ENCODE measurements at regions not wholly inside any gene's neighbourhood (a gene's known extent, or its start where the extent isn't known, plus 50 kb on each side); places are given as distances from the start of the nearest gene placed in this dataset.
"Not testable (repeated sequence)": the region's sequence is repeated elsewhere in the genome, so short reads cannot be mapped to it uniquely, and the experiment has no call there.

DNA sequence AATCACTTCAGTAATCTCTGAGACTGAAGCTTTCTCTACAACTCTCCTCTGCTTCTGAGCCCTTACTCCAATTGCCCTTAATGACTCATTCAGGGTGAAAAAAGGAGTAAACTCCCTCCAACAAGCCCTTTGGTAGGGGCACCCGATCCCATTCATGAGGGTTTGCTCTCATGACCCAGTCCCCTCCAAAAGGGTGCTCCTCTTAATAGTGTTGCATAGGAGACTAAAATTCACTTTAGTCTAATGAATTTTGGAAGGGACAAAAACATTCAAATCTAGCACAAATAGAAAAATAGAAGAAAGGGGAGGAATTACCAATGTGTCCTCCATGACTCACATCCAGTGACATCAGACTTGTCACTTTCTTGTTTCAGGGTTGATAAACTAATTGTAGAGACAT, 66.2 kb upstream of the CCNY start:
- TF ChIP-seq ZNF530 (CRISPR knock-in tag; IDR thresholded peaks at IDR 0.05; ENCODE audit: low read depth) (no peak), CREB1 (IDR thresholded peaks at IDR 0.05) (peak; percentile 3; the same call in 1 of the 2 replicates), CREB1 (CRISPR knock-in tag; IDR thresholded peaks at IDR 0.05) (no peak), YY1 (IDR thresholded peaks at IDR 0.05; ENCODE audit: insufficient read depth, insufficient replicate concordance, low read depth, low read length) (no peak), ZC3H4 (CRISPR knock-in tag; IDR thresholded peaks at IDR 0.05; ENCODE audit: borderline replicate concordance) (no peak)
- intact Hi-C loops (cut with micrococcal nuclease; ENCODE audit: unreplicated experiment) (no loop called here), in situ Hi-C loops (cut with HindIII; ENCODE audit: extremely low pct_ligation_motif_present, low pct_unique_long_range_greater_than_20kb) (no loop called here)
- ChIA-PET POLR2A (no interaction called here), CTCF (ENCODE audit: low intra/inter-chr PET ratio, low total read pairs) (no interaction called here)
- Histone ChIP-seq H3K9me3 (ENCODE audit: low read length) (no peaks in the 10 kb centered on the region), H2AFZ (ENCODE audit: low read length) (no peak overlapping the region), H3K4me2 (ENCODE audit: low read depth, low read length) (no peak overlapping the region), H3K27me3 (ENCODE audit: control insufficient read depth in 1 of 2, insufficient read depth in 2 of 2, low read length in 2 of 2) (no peaks in the 10 kb centered on the region), H3K27ac (ENCODE audit: extremely low read length, insufficient read depth, low read length) (no peak overlapping the region), H3K4me3 (replicated peaks in 1 of 3; ENCODE audit: insufficient read depth in 1 of 3, low read depth in 2 of 3, low read length in 3 of 3) (no peak overlapping the region), H3K4me1 (ENCODE audit: insufficient read depth, low read length) (peaks cover 42% of the 10 kb centered on the region), H4K20me1 (ENCODE audit: insufficient read depth, low read length) (no peaks in the 10 kb centered on the region), H3K79me2 (ENCODE audit: insufficient read depth, low read length) (no peaks in the 10 kb centered on the region), H3K9ac (ENCODE audit: insufficient read depth, low read depth, low read length) (no peak overlapping the region), H3K36me3 (replicated peaks in 1 of 2; ENCODE audit: control insufficient read depth in 1 of 2, insufficient read depth in 2 of 2, low read length in 2 of 2) (no peaks in the 10 kb centered on the region)
- ATAC-seq (no peak), DNase-seq (ENCODE audit: low spot score) (no peak), FAIRE-seq (no peak)
- BruUV-seq (replicated peaks), result no TSS peak
- 37% methylated on average over 1 of the region's 1 CpG for WGBS (ENCODE audit: low lambda C conversion rate)

DNA sequence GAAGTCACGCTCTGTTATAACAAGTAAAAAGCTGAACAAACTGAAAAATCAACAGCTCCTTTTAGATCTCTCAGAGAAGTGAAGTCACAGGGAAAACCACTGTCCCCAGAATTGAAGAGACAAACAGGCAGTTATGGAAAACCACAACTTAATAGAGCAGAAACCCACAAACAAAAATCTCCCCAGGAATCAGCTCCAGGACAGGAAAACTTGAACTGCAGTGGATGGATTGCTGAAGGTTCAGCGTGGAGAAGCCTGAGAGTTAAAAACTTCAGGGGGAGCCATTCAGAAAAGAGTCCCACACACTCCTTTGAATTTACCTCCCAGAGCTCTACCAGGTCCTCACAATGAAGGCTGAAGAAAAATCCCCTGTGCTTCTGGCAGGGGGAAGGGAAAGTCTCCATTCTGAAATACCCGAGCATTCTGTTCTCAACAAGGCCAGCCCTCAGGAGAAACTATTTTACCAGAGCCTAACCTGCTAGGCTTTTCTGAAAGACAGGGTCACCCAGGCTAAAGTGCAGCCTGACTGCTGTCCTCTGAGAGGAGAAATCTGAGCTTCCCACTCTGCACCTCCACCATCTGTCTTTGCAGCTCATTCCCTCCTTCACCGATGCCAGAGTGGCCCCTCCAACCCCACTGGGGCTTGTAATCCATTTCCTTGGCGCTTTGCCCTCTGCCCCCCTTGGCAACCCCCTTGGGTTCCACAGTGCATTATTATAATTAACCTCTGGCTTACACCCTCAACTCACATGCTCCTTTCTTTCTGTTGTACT, 65.0 kb upstream of the CCNY start:
- WGBS (ENCODE audit: low lambda C conversion rate), result 14% methylated on average over 5 of the region's 5 CpGs
- H2AFZ ChIP-seq (ENCODE audit: low read length), result no peak overlapping the region
- no peak overlapping the region for H3K4me3 ChIP-seq (replicated peaks in 1 of 3; ENCODE audit: insufficient read depth in 1 of 3, low read depth in 2 of 3, low read length in 3 of 3)
- H3K4me1 ChIP-seq (ENCODE audit: insufficient read depth, low read length), result peaks cover 34% of the 10 kb centered on the region
- no peaks in the 10 kb centered on the region; a peak in 1 of 5 replicates for H3K27me3 ChIP-seq (ENCODE audit: control insufficient read depth in 1 of 2, insufficient read depth in 2 of 2, low read length in 2 of 2)
- BruUV-seq (replicated peaks), result no TSS peak
- in situ Hi-C loops (cut with HindIII; ENCODE audit: extremely low pct_ligation_motif_present, low pct_unique_long_range_greater_than_20kb) (no loop called here), intact Hi-C loops (cut with micrococcal nuclease; ENCODE audit: unreplicated experiment) (no loop called here)
- FAIRE-seq, result no peak
- H3K9ac ChIP-seq (ENCODE audit: insufficient read depth, low read depth, low read length), result no peak overlapping the region
- peak; percentile 87 for TF ChIP-seq ZSCAN22 (CRISPR knock-in tag; IDR thresholded peaks at IDR 0.05)
- TF ChIP-seq GFI1 (CRISPR knock-in tag; IDR thresholded peaks at IDR 0.05; ENCODE audit: borderline replicate concordance), result 0 out of 2 replicates have a peak, but pooled peaks have one; percentile 26
- TF ChIP-seq EZH2 (conservative IDR thresholded peaks at IDR 0.05; ENCODE audit: low read depth, low read length), result no peak
- no peak for TF ChIP-seq GPN1 (CRISPR knock-in tag; IDR thresholded peaks at IDR 0.05; ENCODE audit: borderline replicate concordance)
- H3K79me2 ChIP-seq (ENCODE audit: insufficient read depth, low read length), result no peaks in the 10 kb centered on the region
- no peak for DNase-seq (ENCODE audit: low spot score)
- CTCF ChIA-PET (ENCODE audit: low intra/inter-chr PET ratio, low total read pairs), result no interaction called here
- H3K27ac ChIP-seq (ENCODE audit: extremely low read length, insufficient read depth, low read length), result no peak overlapping the region
- H3K36me3 ChIP-seq (replicated peaks in 1 of 2; ENCODE audit: control insufficient read depth in 1 of 2, insufficient read depth in 2 of 2, low read length in 2 of 2), result no peaks in the 10 kb centered on the region
- POLR2A ChIA-PET, result no interaction called here
- H4K20me1 ChIP-seq (ENCODE audit: insufficient read depth, low read length), result no peaks in the 10 kb centered on the region
- no peaks in the 10 kb centered on the region for H3K9me3 ChIP-seq (ENCODE audit: low read length)
- H3K4me2 ChIP-seq (ENCODE audit: low read depth, low read length), result peak overlapping the region; percentile 44; the same call in 1 of the 2 replicates
- ATAC-seq, result peak; percentile 56

DNA sequence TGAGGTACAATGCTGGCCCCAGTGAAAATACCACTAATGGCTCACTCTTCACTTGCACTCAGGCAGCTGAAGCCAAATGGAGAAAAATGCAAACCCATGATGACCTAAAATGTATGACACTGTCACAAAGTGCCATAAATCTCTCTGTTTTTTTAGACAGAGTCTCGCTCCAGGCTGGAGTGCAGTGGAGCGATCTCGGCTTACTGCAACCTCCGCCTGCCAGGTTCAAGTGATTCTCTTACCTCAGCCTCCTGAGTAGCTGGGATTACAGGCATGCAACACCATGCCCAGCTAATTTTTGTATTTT, 64.5 kb upstream of the CCNY start:
- POLR2A ChIA-PET; in situ Hi-C loops (cut with HindIII; ENCODE audit: extremely low pct_ligation_motif_present, low pct_unique_long_range_greater_than_20kb): not testable (repeated sequence)

More for the DNA sequence above, 64.5 kb upstream of the CCNY start:
- H3K4me1 ChIP-seq (ENCODE audit: insufficient read depth, low read length), result peaks cover 32% of the 10 kb centered on the region
- WGBS (ENCODE audit: low lambda C conversion rate), result 33% methylated on average over 4 of the region's 4 CpGs
- H3K9ac ChIP-seq (ENCODE audit: insufficient read depth, low read depth, low read length); H3K36me3 ChIP-seq (replicated peaks in 1 of 2; ENCODE audit: control insufficient read depth in 1 of 2, insufficient read depth in 2 of 2, low read length in 2 of 2); intact Hi-C loops (cut with micrococcal nuclease; ENCODE audit: unreplicated experiment); H2AFZ ChIP-seq (ENCODE audit: low read length); H3K4me3 ChIP-seq (replicated peaks in 1 of 3; ENCODE audit: insufficient read depth in 1 of 3, low read depth in 2 of 3, low read length in 3 of 3); BruUV-seq (replicated peaks); H3K4me2 ChIP-seq (ENCODE audit: low read depth, low read length); ATAC-seq; FAIRE-seq; H3K79me2 ChIP-seq (ENCODE audit: insufficient read depth, low read length); H3K27me3 ChIP-seq (ENCODE audit: control insufficient read depth in 1 of 2, insufficient read depth in 2 of 2, low read length in 2 of 2); H3K27ac ChIP-seq (ENCODE audit: extremely low read length, insufficient read depth, low read length); H3K9me3 ChIP-seq (ENCODE audit: low read length); DNase-seq (ENCODE audit: low spot score); H4K20me1 ChIP-seq (ENCODE audit: insufficient read depth, low read length); CTCF ChIA-PET (ENCODE audit: low intra/inter-chr PET ratio, low total read pairs): not testable (repeated sequence)

Measured in HepG2 (cell line).